HuH-7.5 (cell line): ENCODE measurements at regions not wholly inside any gene's neighbourhood (a gene's known extent, or its start where the extent isn't known, plus 50 kb on each side); places are given as distances from the start of the nearest gene placed in this dataset.
A peak's percentile ranks its signal among the peaks of the same experiment; 100 is the strongest.

ENCODE experiments used
- DNase-seq: peaks from one replicate; pipeline ENCODE4 v3.0.0; 2011; ENCODE audit warnings: low spot score

GRCh38 chr9:97747201-97747965 is 50.2 kb upstream of the XPA start:
- DNase-seq, result no peak

DNA sequence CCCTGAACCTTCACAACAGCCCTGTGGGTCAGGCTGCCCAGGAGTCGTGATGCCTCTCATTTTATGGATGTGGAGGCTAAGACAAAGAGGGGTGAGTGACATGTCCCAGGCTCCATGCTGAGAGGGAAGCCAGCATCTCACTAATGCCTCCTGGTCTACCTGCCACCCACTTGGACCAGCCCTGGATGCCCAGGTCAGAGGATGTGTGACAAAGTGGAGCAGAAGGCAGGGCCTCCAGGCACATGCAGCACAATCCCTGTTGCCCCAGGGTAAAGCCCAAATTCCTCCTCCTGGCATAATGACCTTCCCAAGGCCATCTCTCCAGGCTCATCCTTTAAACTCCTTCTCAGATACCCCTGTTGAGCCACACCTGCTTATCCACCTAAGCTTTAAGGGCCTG is 51.4 kb upstream of the XPA start:
- no peak for DNase-seq

- no peak for DNase-seq
Observed at GRCh38 chr9:97749928-97750327, 52.8 kb upstream of the XPA start.

- no peak for DNase-seq
Observed at GRCh38 chr9:97751531-97751930, 54.4 kb upstream of the XPA start.

DNA sequence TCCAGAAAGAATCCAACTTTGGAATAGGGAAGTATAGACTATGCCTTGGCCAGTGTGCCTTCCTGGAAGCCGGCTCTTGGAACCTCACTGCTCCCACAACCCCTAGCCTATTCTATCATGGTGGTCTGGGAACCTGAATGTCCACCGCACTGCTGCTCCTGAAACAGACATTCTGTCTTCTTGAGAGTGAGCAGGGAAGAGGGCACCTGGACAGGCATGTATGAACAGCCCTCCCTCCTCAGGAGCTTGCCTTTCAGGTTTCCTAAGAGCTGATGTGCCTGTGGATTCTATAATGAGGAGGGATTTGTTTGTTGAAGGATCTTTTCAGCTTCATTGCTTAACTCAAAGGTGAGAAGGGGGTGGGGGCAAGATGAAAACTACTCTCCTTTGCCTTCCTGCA is 55.1 kb upstream of the XPA start:
- DNase-seq, result no peak

DNA sequence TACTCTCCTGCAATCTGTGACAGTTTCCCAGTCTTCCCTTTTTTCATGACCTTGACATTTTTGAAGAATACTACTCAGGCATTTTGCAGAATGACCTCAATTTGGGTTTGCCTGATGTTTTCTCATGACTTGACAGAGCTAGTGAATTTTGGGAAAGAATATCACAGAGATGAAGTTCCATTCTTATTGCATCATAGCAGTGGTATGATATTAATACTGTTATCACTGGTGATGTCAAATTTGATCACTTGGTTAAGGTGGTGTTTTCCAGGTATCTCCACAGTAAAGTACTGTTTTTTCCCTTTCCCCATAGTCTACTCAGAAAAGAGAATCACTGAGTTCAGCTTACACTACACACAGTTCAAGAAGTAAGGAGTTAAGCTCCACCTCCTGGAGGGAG is 56.2 kb upstream of the XPA start:
- no peak for DNase-seq

- no peak for DNase-seq
Observed at GRCh38 chr9:97753975-97754374, 56.8 kb upstream of the XPA start.

DNA sequence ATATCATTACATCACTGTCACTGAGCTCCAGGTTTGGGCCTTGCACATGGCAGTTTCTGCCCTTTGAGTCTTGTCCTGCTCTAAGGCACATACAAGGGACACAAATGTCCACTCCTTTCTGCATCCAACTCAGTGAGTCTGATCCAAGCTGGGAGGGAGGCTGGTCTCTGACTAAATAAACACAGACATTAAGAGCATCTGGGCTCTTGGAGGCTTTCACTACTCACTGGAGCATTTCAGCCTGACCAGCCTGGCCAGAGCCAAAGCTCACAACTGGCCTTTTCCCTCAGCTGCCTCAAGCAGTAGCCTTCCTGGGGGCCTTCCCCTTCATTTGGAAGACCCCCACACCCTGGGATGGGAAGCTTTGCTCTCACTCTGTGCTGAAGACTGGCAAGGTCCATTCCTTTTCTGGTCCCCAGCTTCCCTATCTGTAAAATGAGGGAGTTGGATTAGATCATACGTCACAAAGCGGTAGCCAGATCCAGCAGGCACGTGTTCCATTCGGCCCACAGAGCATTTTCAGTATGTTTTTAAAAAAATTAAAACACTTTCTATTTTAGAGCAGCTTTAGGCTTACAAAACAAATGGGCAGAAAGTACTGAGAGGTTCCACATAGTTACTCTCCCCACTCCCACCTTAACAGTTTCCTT is 58.6 kb upstream of the XPA start:
- no peak for DNase-seq

DNA sequence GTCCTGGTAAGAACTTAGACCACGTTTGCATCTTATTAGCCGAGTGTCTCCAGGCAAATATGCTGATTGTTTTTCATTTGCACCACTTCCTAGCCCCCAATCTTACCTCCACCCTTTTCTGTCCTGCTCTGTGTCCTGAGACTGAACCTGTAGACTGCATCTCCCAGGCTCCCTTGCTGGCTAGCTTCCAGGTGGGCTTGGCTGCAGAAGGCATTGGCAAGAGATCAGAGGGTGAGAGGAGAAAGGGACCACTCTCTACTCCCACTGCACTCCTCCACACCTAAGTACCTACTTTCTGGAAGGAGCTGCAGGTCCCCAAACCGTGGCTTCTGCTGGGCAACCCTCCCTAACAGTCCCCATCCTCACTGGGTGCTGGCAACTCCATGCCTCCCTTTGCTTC is 59.9 kb upstream of the XPA start:
- DNase-seq, result no peak

GRCh38 chr9:97758334-97758916 is 61.3 kb upstream of the XPA start:
- no peak for DNase-seq

- DNase-seq, result peak; percentile 55
Observed at GRCh38 chr9:97759581-97760288, 62.6 kb upstream of the XPA start.

DNA sequence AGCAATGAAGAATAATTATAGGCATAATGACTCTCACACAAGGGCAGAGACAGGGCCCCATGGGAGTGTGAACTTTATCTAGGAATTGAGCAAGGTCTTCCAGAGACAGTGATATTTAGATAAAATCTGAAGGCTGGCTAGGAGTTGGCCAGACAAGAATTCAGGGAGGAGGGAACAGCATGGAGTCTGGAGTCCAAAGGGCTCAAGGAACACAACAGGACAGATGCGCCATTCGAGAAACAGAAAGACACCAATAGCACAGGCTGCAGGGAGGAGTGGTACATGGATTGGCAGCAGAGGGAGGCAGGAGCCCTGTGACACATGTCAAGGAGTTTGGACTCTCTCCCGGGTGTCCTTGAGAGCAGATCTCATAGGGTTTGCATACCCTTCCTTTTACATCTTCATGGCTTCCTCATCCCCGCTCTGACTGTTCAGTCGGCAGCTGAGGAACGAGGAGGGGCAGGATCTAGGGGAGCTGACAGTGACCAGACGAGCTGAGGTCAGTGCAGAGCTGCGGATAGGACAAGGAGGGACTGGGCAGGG is 64.0 kb upstream of the XPA start:
- no peak for DNase-seq

- no peak for DNase-seq
Observed at GRCh38 chr9:97761879-97762278, 64.7 kb upstream of the XPA start.

GRCh38 chr9:97763874-97764273 is 66.7 kb upstream of the XPA start:
- DNase-seq, result no peak

DNA sequence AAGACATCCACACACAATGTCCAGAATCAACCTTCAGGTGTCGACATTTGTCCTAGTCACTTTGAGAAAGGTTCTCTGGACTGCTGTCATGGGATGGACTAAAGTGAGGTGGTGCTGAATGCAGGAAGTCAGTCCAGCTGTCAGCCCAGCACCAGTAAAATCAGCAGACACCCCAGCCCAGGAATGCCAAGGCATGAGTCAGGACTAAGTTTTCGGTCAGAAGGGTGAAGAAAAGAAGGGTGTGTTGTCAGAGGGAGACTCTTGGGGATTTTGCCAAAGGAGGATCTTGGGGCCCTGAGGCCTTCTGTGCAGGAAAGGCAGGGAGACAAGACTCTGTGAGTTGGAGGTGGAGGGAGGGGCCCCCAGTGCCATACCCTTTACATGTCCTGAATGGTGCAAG is 69.0 kb upstream of the XPA start:
- DNase-seq, result no peak

- DNase-seq, result no peak
Observed at GRCh38 chr9:97766610-97767009, 69.5 kb upstream of the XPA start.

DNA sequence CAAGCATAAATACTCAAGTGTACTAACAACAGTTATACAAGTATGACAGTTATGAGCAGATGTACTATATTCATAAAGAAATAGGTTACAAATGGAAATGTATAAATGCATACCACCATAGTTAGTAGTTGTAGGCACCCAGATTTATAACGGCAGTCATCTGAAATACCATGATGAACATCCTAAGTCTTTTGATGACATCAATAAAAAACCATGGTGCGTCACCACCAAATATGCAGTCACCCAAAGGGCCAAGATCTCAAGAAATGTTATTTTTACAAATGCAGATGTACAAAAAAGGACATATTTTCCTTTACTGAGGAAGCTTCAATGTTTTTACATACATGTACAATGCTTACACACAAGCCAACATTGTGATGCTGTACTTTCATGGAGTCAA is 70.8 kb upstream of the XPA start:
- DNase-seq, result no peak

DNA sequence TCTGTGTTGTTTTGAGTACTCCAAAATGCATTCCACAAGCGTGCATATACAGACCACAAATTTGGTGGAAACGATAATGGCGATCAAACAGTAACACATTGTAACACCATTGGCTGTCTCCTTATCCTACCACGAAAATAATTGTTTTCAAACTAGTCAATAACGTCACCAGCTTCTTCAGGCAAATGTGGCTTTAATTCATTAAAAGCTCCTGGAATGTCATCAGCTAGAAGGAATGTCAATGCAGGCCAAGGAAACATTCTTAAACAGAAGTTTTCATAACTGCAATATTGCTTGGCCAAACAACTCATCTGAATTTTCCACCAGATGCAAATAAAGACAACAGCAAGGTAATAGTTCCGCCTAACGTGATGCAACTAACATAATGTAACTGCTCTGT is 71.6 kb upstream of the XPA start:
- no peak for DNase-seq

DNA sequence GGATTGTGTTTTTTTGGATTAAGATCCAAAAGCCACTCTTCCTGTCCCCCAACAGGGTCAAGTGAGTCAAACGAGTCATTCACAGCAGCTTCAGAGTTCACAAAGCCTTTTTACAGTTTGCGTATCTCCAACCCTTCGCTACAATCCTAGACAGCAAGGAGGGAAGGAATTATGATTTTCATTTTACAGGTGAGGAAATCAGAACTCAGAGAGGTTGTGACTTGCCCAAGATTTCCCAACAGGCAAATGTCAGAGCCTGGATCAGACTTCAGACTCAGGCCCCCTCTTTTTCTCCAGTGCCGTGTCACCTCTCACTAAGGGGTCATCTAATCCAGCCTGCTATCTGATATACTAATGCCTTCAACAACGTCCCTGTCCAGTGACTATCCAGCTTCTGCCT is 72.1 kb upstream of the XPA start:
- DNase-seq, result no peak

DNA sequence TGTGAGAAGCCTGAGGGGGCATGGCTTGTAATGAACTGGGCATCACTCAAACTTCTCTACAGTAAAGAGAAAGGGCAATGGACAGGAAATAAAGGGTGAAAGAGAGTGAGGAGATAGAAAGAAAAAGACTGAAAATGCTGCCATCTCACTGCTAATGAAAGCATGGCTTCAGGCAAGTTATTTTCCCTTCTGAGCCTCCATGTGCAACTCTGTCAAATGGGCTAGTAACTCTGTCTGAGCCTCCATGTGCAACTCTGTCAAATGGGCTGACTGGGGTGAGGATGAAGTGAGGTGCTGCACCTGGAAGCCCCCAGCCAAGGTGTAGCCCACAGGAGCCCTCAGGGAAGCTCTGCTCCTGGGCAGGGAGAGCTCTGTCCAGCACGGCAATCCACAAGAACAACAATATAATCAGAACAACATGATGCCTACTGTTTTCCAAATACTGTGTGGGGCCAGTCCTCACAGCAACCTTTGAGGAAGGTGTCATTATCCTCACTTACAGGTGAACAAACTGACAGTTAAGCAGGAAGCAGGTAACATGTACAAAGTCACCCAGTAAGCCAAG is 73.8 kb upstream of the XPA start:
- no peak for DNase-seq

DNA sequence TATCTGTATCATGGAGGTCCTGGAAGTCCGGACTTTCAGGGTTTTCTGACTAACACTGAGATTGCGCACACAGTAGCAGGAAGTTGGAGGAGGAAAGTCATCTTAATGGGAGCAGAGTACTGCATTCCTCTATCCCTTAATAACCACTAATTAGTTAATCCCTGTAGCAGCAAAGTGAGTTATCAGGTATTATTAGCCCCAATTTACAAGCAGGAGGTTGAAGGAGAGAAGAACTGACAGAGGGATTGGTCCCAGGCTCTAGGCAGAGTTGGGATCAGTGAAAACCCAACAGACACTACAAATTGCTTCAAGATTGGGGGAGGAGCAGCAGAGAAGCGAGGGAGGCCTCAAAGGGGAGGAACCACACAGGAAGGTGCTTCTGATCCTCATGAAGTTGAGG is 74.5 kb upstream of the XPA start:
- DNase-seq, result no peak

- no peak for DNase-seq
Observed at GRCh38 chr9:97772145-97772544, 75.0 kb upstream of the XPA start.
